Peyer's patch (tissue), 4 donors: ENCODE measurements at regions not wholly inside any gene's neighbourhood (a gene's known extent, or its start where the extent isn't known, plus 50 kb on each side); places are given as distances from the start of the nearest gene placed in this dataset.

Experiments used
- DNase-seq, 3 donors: peaks; one replicate each; pipeline ENCODE4 v3.0.0-alpha.2; 2017 to 2019
- H3K27ac ChIP-seq, 4 donors: fragments of 200-600 bp; sonication (generic); one replicate each; pipeline ENCODE4 v1.5.1; 2016 to 2019
- H3K27me3 ChIP-seq, 2 donors: fragments of 200-600 bp; sonication (generic); one replicate each; pipeline ENCODE4 v1.5.1; 2019
- H3K36me3 ChIP-seq, 3 donors: fragments of 200-600 bp; sonication (generic); one replicate each; pipeline ENCODE4 v1.5.1; 2016 to 2019
- H3K4me1 ChIP-seq, 4 donors: fragments of 200-600 bp; sonication (generic); one replicate each; pipeline ENCODE4 v1.5.1; 2016 to 2019
- H3K4me3 ChIP-seq, 4 donors: fragments of 200-600 bp; sonication (generic); 1 replicate in 3 of 4; 2 replicates in 1 of 4; pipeline ENCODE4 v1.5.1; 2016 to 2019; ENCODE audit warnings: mild to moderate bottlenecking in 1 of 4
- H3K9me3 ChIP-seq, 4 donors: fragments of 200-600 bp; sonication (generic); one replicate each; pipeline ENCODE4 v1.5.1; 2016 to 2019; ENCODE audit warnings: mild to moderate bottlenecking in 1 of 4
- CTCF ChIP-seq, 6 experiments: fragments of 450-650 bp in 4 of 6; fragments of 200-600 bp in 2 of 6; sonication (generic) in 1 of 6; IDR thresholded peaks; one replicate each; pipeline ENCODE4 v1.5.1; 2017 to 2019; ENCODE audit warnings: antibody characterized with exemption in 6 of 6, mild to moderate bottlenecking in 3 of 6, moderate library complexity in 1 of 6
- POLR2A ChIP-seq, 2 donors: fragments of 450-650 bp; IDR thresholded peaks; one replicate each; pipeline ENCODE4 v1.5.1; 2017; ENCODE audit warnings: antibody characterized with exemption in 2 of 2, mild to moderate bottlenecking in 2 of 2, moderate library complexity in 2 of 2

- Histone ChIP-seq H3K27me3 (no peaks in the 10 kb centered on the region), H3K27ac (no peak overlapping the region), H3K4me3 (no peak overlapping the region), H3K9me3 (no peaks in the 10 kb centered on the region), H3K4me1 (peaks cover 0 to 3% (median 0%) of the 10 kb centered on the region in 4 donors), H3K36me3 (no peaks in the 10 kb centered on the region)
- TF ChIP-seq CTCF (IDR thresholded peaks at IDR 0.05) (no peak), POLR2A (IDR thresholded peaks at IDR 0.05) (no peak)
- no peak for DNase-seq
These were observed 85.6 kb upstream of the AGR3 start for GRCh38 chr7:16967300-16967811.

- Histone ChIP-seq H3K27me3 (no peaks in the 10 kb centered on the region), H3K4me3 (no peak overlapping the region), H3K4me1 (peaks cover 0 to 3% (median 0%) of the 10 kb centered on the region in 4 donors), H3K9me3 (no peaks in the 10 kb centered on the region), H3K36me3 (no peaks in the 10 kb centered on the region), H3K27ac (no peak overlapping the region)
- no peak for DNase-seq
- TF ChIP-seq POLR2A (IDR thresholded peaks at IDR 0.05) (no peak), CTCF (IDR thresholded peaks at IDR 0.05) (no peak)
These were observed 89.1 kb upstream of the AGR3 start for GRCh38 chr7:16970732-16971482.

- TF ChIP-seq CTCF (IDR thresholded peaks at IDR 0.05) = no peak
- TF ChIP-seq POLR2A (IDR thresholded peaks at IDR 0.05) = no peak
- Histone ChIP-seq H3K27me3 (no peaks in the 10 kb centered on the region), H3K4me3 (no peak overlapping the region), H3K36me3 (no peaks in the 10 kb centered on the region), H3K27ac (no peak overlapping the region), H3K4me1 (peaks cover 0 to 10% (median 0%) of the 10 kb centered on the region in 4 donors), H3K9me3 (no peaks in the 10 kb centered on the region)
- DNase-seq = no peak
These were observed 93.9 kb upstream of the AGR3 start for GRCh38 chr7:16975712-16976111.

GRCh38 chr7:16978358-16979244, 96.8 kb upstream of the AGR3 start:
- Histone ChIP-seq H3K4me3 (no peak overlapping the region), H3K27ac (no peak overlapping the region), H3K36me3 (no peaks in the 10 kb centered on the region), H3K4me1 (peaks cover 0 to 10% (median 0%) of the 10 kb centered on the region in 4 donors), H3K9me3 (no peaks in the 10 kb centered on the region), H3K27me3 (no peaks in the 10 kb centered on the region)
- TF ChIP-seq POLR2A (IDR thresholded peaks at IDR 0.05) (no peak), CTCF (IDR thresholded peaks at IDR 0.05) (no peak)
- DNase-seq = no peak

GRCh38 chr7:16980539-16980938, 98.8 kb upstream of the AGR3 start:
- Histone ChIP-seq H3K27ac (no peak overlapping the region), H3K4me3 (no peak overlapping the region), H3K4me1 (peaks cover 0 to 10% (median 0%) of the 10 kb centered on the region in 4 donors), H3K27me3 (no peaks in the 10 kb centered on the region), H3K9me3 (no peaks in the 10 kb centered on the region), H3K36me3 (no peaks in the 10 kb centered on the region)
- TF ChIP-seq POLR2A (IDR thresholded peaks at IDR 0.05) (no peak), CTCF (IDR thresholded peaks at IDR 0.05) (no peak)
- DNase-seq = no peak
